AG09309 (cell line): ENCODE measurements at regions not wholly inside any gene's neighbourhood (a gene's known extent, or its start where the extent isn't known, plus 50 kb on each side); places are given as distances from the start of the nearest gene placed in this dataset.
"Not testable (repeated sequence)": the region's sequence is repeated elsewhere in the genome, so short reads cannot be mapped to it uniquely, and the experiment has no call there.

Source experiments
- DNase-seq: peaks from one replicate; pipeline ENCODE4 v3.0.0-alpha.2; 2010; ENCODE audit warnings: low read depth
- H3K4me3 ChIP-seq: 2 replicates; pipeline ENCODE4 v1.5.1; 2011; ENCODE audit warnings: mild to moderate bottlenecking, low read depth, low read length, moderate library complexity; ENCODE audit not compliant: control insufficient read depth
- TF ChIP-seq, protein P1 (sequence below): IDR thresholded peaks from 2 replicates; pipeline ENCODE4 v1.5.1; 2011; ENCODE audit warnings: mild to moderate bottlenecking, low read depth, low read length, inconsistent platforms; ENCODE audit not compliant: insufficient read depth, control insufficient read depth; ENCODE audit errors: missing control alignments

DNA sequence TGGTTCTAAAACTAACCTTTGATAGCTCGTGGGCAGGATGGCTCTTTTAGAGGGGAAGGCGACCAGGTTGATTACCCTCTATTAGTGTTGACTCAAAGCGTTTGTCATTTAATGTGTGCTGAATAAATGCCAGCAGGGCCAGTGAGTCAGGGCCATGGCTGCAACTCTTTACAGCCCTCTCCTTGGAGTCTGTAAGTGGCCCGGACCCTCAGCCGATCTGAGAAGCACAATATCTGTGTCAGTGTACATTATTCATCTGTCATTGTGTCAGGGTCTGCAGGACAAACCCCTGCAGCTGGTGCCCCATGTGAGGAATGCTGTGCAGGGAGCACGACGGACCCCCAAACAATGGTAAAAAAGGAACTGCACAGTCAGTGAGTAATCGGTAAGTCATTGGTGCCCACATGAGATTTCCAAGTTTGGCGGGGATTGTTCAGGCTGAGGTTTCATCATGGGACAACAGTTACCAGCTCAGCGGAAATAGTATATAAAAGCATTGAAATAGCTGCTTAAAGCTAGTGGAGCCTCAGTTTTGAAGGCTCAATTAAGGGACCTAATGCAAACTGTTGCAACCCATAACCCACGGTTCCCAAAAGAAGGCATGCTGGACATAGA, 139.1 kb downstream of the ZNF675 start:
- TF ChIP-seq, protein P1, sequence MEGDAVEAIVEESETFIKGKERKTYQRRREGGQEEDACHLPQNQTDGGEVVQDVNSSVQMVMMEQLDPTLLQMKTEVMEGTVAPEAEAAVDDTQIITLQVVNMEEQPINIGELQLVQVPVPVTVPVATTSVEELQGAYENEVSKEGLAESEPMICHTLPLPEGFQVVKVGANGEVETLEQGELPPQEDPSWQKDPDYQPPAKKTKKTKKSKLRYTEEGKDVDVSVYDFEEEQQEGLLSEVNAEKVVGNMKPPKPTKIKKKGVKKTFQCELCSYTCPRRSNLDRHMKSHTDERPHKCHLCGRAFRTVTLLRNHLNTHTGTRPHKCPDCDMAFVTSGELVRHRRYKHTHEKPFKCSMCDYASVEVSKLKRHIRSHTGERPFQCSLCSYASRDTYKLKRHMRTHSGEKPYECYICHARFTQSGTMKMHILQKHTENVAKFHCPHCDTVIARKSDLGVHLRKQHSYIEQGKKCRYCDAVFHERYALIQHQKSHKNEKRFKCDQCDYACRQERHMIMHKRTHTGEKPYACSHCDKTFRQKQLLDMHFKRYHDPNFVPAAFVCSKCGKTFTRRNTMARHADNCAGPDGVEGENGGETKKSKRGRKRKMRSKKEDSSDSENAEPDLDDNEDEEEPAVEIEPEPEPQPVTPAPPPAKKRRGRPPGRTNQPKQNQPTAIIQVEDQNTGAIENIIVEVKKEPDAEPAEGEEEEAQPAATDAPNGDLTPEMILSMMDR, result no peak
- DNase-seq, result no peak

DNA sequence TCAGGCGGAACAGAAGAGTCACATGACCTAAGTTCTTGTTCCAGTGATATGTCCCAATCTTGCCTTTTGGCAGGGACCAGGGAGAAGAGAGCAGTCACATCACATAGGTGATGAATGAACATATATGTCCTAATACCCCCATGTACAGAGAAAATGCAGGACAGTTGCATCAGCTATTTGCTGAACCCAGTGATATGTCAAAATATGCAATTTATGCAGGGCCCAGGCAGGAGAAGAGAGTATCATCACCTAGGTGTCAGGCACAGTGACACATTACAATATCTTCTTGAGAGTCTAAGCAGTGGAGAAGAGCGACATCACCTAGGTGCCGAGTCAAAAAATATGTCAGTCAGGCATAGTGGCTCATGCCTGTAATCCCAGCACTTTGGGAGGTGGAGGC, 139.9 kb downstream of the ZNF675 start:
- TF ChIP-seq, protein P1, result no peak
- no peak for DNase-seq
- H3K4me3 ChIP-seq, result no peak overlapping the region

More for the DNA sequence above, 139.1 kb downstream of the ZNF675 start:
- no peak overlapping the region for H3K4me3 ChIP-seq

DNA sequence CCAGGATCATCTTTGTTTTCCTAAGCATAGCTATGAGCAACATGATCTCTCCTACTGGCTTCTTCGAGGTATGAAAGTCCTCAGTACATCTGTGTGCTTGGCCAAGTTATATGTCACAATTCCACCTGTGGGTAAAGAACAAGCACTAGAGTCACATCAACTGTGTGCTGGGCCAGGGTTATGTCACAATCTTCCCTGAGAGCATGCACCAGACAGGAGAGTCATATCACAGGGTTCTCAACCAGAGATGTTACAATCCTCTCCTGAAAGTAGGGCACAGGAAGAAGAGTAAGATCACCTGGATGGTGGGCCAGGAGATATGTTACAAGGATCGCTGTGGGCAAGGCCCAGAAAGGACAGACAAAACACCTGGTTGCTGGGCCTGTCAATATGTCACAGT, 143.7 kb downstream of the ZNF675 start:
- TF ChIP-seq, protein P1, result no peak

DNA sequence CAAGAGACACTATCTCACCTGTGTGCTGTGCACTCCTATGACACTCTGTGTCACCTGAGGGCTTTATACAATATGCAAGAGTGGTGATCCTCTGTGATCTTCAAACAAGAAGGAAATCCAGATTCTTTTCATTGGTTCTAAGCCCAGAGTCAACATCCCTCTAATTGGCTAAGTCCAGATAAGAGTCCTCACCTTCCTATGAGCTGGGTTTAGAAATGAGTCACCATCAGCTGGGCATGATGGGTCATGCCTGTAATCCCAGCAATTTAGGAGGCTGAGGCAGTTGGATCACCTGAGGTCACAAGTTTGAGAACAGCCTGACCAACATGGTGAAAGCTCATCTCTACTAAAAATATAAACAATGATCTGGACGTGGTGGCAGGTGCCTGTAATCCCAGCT, 144.4 kb downstream of the ZNF675 start:
- no peak overlapping the region for H3K4me3 ChIP-seq
- no peak for DNase-seq
- TF ChIP-seq, protein P1, result no peak

More for the DNA sequence above, 143.7 kb downstream of the ZNF675 start:
- H3K4me3 ChIP-seq, result no peak overlapping the region
- no peak for DNase-seq

DNA sequence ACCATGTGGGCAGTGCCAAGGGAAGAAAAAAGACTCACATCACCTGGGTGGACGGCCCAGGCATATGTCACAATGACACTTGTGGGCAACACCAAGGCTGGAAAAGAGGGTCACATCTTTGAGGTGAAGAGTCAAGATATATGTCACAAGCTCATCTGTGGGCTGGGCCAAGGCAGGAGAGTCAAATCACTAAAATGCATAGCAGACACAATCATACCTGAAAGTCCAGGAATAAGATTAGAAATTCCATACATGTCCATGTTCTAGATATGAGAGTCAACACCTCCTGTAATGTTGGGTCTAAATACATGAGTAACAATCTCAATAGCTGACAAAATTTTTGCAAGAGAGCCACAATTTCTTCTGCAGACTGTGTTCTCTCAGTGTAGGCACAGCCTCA, 145.0 kb downstream of the ZNF675 start:
- DNase-seq, result no peak
- TF ChIP-seq, protein P1, result no peak
- no peak overlapping the region for H3K4me3 ChIP-seq

DNA sequence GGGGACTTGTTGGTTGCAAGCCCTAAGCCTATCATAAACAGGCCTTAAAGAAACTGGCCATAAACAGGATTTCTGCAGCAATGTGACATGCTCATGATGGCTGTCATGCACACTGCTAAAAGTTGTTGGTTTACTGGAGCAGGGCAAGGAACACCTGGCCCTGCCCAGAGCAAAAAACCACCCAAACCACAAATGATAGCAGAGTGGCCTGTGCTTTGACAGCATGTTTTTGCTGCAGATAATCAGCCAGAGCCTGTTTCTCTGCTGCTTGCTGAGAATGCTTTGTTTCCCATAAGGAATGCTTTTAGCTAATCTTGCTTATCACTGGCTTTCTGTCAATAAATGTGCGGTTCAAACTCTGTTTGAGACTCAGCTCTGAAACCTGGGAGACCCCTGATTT, 144.9 kb upstream of the ZNF91 start:
- not testable (repeated sequence) for DNase-seq, H3K4me3 ChIP-seq

DNA sequence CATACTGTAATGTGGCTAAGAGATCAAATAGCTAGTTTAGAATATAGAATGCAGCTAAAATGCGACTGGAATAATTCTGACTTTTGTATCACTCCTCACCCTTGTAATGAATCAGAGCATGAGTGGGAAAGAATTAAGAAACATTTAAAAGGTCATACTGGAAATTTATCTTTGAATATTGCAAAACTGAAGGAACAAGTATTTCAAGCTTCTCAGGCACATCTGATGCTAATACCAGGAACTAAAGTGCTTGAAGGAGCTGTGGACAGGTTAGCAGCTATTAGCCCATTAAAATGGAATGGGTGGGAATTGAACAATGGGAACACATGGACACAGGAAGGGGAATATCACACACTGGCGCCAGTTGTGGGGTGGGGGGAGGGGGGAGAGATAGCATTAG, 144.2 kb upstream of the ZNF91 start:
- H3K4me3 ChIP-seq, result no peak overlapping the region
- TF ChIP-seq, protein P1, result no peak
- DNase-seq, result no peak

DNA sequence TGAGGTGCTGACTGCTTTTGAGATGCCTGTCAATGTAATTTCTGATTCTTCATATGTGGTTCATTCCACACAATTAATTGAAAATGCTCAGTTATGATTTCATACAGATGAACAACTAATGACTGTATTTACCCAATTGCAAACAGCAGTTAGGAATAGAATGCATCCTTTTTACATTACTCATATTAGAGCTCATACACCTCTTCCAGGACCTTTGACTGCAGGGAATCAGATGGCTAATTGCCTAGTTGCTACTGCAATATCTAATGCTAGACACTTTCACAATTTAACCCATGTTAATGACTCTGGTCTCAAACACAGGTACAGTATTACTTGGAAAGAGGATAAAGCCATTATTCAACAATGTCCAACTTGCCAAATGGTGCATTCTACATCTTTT, 141.9 kb upstream of the ZNF91 start:
- H3K4me3 ChIP-seq, DNase-seq: not testable (repeated sequence)

DNA sequence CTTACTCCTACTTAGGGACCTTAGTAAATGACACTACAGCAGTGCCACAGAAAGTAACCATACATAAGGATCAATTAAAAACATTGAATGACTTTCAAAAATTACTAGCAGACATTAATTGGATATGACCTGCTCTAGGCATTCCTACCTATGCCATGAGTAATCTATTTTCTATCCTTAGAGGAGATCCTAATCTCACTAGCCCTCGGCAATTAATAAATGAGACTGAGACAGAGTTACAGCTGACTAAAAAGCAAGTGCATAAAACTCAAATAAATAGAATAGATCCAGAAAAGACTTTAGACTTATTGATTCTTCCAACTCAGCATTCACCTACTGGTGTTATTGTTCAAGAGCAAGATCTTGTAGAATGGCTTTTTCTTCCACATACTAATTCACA, 141.1 kb upstream of the ZNF91 start:
- H3K4me3 ChIP-seq, DNase-seq: not testable (repeated sequence)

DNA sequence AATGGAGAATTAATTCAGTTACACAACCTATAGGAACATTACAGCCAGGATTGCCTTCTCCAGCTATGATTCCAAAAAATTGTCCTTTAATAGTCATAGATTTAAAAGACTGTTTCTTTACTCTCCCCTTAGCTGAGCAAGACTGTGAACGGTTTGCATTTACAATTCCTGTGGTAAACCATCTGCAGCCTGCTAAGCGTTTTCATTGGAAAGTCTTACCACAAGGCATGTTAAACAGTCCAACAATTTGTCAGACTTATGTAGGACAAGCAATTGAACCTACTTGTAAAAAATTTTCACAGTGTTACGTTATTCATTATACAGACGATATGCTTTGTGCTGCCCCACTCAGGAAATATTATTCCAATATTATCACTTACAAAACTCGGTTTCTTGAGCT, 140.6 kb upstream of the ZNF91 start:
- not testable (repeated sequence) for DNase-seq, H3K4me3 ChIP-seq

DNA sequence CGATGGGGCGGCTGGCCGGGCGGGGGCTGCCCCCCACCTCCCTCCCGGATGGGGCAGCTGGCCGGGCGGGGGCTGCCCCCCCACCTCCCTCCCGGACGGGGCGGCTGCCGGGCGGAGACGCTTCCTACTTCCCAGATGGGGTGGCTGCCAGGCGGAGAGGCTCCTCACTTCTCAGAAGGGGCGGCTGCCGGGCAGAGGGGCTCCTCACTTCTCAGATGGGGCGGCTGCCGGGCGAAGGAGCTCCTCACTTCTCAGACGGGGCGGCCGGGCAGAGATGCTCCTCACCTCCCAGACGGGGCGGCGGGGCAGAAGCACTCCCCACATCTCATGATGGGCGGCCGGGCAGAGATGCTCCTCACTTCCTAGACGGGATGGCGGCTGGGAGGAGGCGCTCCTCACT, 138.2 kb upstream of the ZNF91 start:
- H3K4me3 ChIP-seq, DNase-seq: not testable (repeated sequence)
